HG03095 (cell line): ENCODE measurements at regions not wholly inside any gene's neighbourhood (a gene's known extent, or its start where the extent isn't known, plus 50 kb on each side); places are given as distances from the start of the nearest gene placed in this dataset.
"Not testable (repeated sequence)": the region's sequence is repeated elsewhere in the genome, so short reads cannot be mapped to it uniquely, and the experiment has no call there.

Experiments used
- ATAC-seq: cut with Tn5 transposase; IDR thresholded peaks from one replicate; pipeline ENCODE4 v1.9.1; 2021; ENCODE audit warnings: moderate library complexity; ENCODE audit not compliant: unreplicated experiment

GRCh38 chr6:57983603-57984002, 666.2 kb downstream of the PRIM2 start:
- not testable (repeated sequence) for ATAC-seq

- not testable (repeated sequence) for ATAC-seq
These were observed 667.1 kb downstream of the PRIM2 start for GRCh38 chr6:57984575-57984974.

GRCh38 chr6:57985734-57986133, 668.3 kb downstream of the PRIM2 start:
- ATAC-seq: not testable (repeated sequence)

GRCh38 chr6:57986584-57986983, 669.2 kb downstream of the PRIM2 start:
- ATAC-seq: peak; percentile 99

GRCh38 chr6:57989520-57990080, 672.2 kb downstream of the PRIM2 start:
- ATAC-seq: not testable (repeated sequence)

- ATAC-seq: not testable (repeated sequence)
These were observed 681.6 kb downstream of the PRIM2 start for GRCh38 chr6:57998858-57999619.

GRCh38 chr6:58000233-58000632, 682.8 kb downstream of the PRIM2 start:
- not testable (repeated sequence) for ATAC-seq

- not testable (repeated sequence) for ATAC-seq
These were observed 686.2 kb downstream of the PRIM2 start for GRCh38 chr6:58003417-58004167.

GRCh38 chr6:58007334-58008000, 690.0 kb downstream of the PRIM2 start:
- ATAC-seq: not testable (repeated sequence)

- not testable (repeated sequence) for ATAC-seq
These were observed 690.5 kb downstream of the PRIM2 start for GRCh38 chr6:58008001-58008335.

- ATAC-seq: not testable (repeated sequence)
These were observed 694.6 kb downstream of the PRIM2 start for GRCh38 chr6:58011954-58012600.

- ATAC-seq: not testable (repeated sequence)
These were observed 699.2 kb downstream of the PRIM2 start for GRCh38 chr6:58016614-58017013.

- not testable (repeated sequence) for ATAC-seq
These were observed 710.8 kb downstream of the PRIM2 start for GRCh38 chr6:58028188-58028587.

GRCh38 chr6:58038213-58038612, 720.8 kb downstream of the PRIM2 start:
- not testable (repeated sequence) for ATAC-seq

- not testable (repeated sequence) for ATAC-seq
These were observed 729.2 kb downstream of the PRIM2 start for GRCh38 chr6:58046584-58046983.

- ATAC-seq: not testable (repeated sequence)
These were observed 730.0 kb downstream of the PRIM2 start for GRCh38 chr6:58047389-58047788.

GRCh38 chr6:58047865-58048264, 730.4 kb downstream of the PRIM2 start:
- ATAC-seq: not testable (repeated sequence)

- not testable (repeated sequence) for ATAC-seq
These were observed 738.2 kb downstream of the PRIM2 start for GRCh38 chr6:58055465-58056176.

- ATAC-seq: not testable (repeated sequence)
These were observed 742.3 kb downstream of the PRIM2 start for GRCh38 chr6:58059701-58060100.

GRCh38 chr6:58063542-58063941, 746.1 kb downstream of the PRIM2 start:
- not testable (repeated sequence) for ATAC-seq
